Loucy (cell line): ENCODE measurements at regions not wholly inside any gene's neighbourhood (a gene's known extent, or its start where the extent isn't known, plus 50 kb on each side); places are given as distances from the start of the nearest gene placed in this dataset.

Experiments used
- EZH2phosphoT487 ChIP-seq: fragments of 200-600 bp; IDR thresholded peaks from 2 replicates; pipeline ENCODE4 v1.6.1; 2018; ENCODE audit warnings: antibody characterized with exemption, mild to moderate bottlenecking, moderate library complexity, borderline replicate concordance
- TF ChIP-seq, protein P1 (sequence below): fragments of 200-600 bp; sonication (generic); conservative IDR thresholded peaks from 2 replicates; pipeline ENCODE4 v1.5.1; 2014; ENCODE audit warnings: mild to moderate bottlenecking, antibody characterized with exemption, low read length

DNA sequence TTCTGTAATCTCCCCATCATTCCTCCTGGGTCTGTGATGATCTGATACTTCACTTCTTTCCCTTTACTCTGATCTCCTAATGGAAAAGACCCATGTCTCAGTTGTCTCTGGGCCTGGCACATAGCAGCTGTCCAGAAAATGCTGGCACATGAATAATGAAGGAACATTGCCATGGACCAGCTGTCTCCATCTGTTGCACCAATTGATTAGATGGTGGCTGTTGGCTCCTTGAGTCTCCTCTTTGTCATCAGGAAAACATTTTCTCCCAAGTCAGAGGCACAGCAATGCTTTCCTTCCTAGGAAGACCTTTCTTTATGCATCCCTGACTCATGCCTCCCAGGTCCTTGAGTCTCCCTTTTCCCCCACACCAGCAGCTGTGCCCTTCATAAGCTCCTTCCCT, 286.2 kb upstream of the CXCR4 start:
- TF ChIP-seq, protein P1, sequence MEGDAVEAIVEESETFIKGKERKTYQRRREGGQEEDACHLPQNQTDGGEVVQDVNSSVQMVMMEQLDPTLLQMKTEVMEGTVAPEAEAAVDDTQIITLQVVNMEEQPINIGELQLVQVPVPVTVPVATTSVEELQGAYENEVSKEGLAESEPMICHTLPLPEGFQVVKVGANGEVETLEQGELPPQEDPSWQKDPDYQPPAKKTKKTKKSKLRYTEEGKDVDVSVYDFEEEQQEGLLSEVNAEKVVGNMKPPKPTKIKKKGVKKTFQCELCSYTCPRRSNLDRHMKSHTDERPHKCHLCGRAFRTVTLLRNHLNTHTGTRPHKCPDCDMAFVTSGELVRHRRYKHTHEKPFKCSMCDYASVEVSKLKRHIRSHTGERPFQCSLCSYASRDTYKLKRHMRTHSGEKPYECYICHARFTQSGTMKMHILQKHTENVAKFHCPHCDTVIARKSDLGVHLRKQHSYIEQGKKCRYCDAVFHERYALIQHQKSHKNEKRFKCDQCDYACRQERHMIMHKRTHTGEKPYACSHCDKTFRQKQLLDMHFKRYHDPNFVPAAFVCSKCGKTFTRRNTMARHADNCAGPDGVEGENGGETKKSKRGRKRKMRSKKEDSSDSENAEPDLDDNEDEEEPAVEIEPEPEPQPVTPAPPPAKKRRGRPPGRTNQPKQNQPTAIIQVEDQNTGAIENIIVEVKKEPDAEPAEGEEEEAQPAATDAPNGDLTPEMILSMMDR, result no peak
- no peak for TF ChIP-seq EZH2phosphoT487
